Iris pigment epithelial cell (primary cell): ENCODE measurements at regions not wholly inside any gene's neighbourhood (a gene's known extent, or its start where the extent isn't known, plus 50 kb on each side); places are given as distances from the start of the nearest gene placed in this dataset.

Source experiments
- DNase-seq: peaks from one replicate; pipeline ENCODE4 v3.0.0-alpha.2; 2011; ENCODE audit warnings: low read depth

DNA sequence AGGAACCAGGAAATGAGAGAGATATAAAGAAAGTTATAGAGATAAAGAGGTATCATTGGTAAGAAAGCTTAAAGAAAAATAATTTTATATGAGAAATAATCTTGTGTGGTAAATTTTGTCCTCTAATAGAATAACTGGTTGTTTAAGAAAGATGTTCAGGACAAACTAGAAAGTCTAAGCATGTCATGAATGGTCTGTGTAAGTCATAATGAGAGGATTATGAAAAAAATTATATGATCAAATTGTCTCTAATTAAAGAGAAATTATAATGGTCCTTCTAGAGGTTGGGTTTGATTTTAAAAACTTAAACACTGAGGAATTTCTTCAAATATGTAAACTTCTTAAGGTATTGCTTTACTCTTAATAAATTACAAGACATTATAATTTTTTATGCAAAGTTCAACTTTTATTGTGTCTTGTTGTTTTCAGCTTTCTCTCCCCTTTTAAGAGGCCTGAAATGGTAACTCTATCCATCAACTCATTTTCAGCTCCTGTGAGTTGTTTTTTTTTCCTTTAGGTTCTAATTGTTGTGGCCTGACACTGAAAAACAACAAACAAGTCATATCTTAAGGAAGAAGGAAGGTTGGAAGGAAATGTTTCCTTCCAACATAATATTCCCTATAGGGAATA is 88.2 kb upstream of the CNOT2 start:
- DNase-seq: no peak

DNA sequence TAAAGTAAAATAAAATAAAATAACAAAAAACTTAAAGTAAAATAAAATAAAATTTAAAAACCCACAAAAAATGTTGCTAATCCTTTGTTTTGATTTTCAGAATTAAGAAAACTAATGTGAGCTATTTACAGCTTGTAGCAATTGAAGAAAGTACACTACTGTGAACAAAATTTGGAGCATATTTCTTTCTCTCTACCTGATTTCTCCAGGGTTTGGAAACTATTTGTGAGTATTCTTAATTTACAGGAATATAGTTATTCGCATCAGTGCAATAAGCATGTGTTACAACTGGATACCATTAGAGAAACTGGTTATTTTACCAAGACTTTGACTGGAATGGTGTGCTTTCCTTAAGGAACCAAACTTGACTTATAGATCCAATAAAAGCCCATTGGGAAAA is 86.1 kb upstream of the CNOT2 start:
- DNase-seq: no peak

GRCh38 chr12:70165450-70165849 is 77.8 kb upstream of the CNOT2 start:
- DNase-seq: no peak

DNA sequence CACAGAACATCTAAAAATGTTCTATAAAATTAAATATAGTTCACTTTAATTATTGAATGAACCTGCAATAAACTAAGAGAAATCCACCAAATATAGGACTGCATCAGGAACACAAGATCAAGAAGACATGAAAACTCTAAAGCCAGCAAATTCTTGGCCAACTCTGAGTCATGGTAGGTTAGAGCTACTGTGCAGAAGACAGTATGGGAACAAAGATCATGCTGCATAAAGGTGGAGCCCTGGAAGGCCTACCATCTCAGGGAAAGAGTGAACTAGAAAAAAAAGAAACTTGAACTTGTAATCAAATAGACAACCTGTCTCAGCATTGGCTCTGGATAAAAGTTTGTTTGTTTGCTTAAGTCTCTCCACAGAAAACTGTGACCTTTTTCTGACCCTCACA is 66.9 kb upstream of the CNOT2 start:
- no peak for DNase-seq

DNA sequence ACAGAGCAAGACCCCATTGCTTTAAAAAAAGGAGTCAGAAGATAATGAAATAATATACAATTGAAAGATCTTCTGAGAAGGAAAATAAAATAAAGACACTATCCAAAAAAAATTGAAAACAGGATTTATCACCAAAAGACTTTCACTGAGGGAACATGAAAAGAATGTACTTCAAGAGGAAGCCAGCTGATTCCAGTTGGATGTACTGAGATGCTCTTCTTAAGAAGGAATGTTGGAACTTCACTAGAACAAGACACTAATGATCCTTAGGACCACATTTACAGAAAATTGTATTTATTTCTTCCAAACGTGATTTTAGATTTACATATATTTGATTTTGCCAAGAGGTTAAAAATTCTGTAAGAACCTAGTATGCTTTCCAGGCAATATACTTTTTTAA is 65.6 kb upstream of the CNOT2 start:
- no peak for DNase-seq

GRCh38 chr12:70178038-70178437 is 65.2 kb upstream of the CNOT2 start:
- peak; percentile 5 for DNase-seq

- no peak for DNase-seq
Measured at GRCh38 chr12:70180130-70180529, 63.1 kb upstream of the CNOT2 start.

- no peak for DNase-seq
Measured at GRCh38 chr12:70185301-70185700, 57.9 kb upstream of the CNOT2 start.

- no peak for DNase-seq
Measured at GRCh38 chr12:70186436-70186835, 56.8 kb upstream of the CNOT2 start.

GRCh38 chr12:70190262-70191010 is 52.8 kb upstream of the CNOT2 start:
- peak; percentile 20 for DNase-seq
